GM12878 (cell line): ENCODE measurements at regions not wholly inside any gene's neighbourhood (a gene's known extent, or its start where the extent isn't known, plus 50 kb on each side); places are given as distances from the start of the nearest gene placed in this dataset.

ENCODE experiments used
- ATAC-seq: fragments of 200-7000 bp; cut with Tn5 transposase; 3 replicates; pipeline ENCODE4 v1.9.1; 2020; ENCODE audit warnings: mild to moderate bottlenecking, moderate library complexity
- BruUV-seq: library from RNA; stranded (reverse); fragments of 400-500 nt; replicated peaks from 2 replicates; lab custom pipeline; 2021; lab: Mats Ljungman, UMichigan
- CTCF ChIA-PET: fragments of 300-600 bp; sonication (Branson Sonifier 250); formaldehyde crosslinking; extraction: SDS; loops from one replicate; lab custom pipeline; 2021; ENCODE audit warnings: inconsistent platforms; lab: Yijun Ruan, JAX
- POLR2A ChIA-PET: fragments of 350-600 bp; formaldehyde crosslinking; extraction: SDS; loops from one replicate; lab custom pipeline; 2021; ENCODE audit warnings: inconsistent platforms; lab: Charles Lee
- RAD21 ChIA-PET: fragments of 300-600 bp; sonication (Branson Sonifier 250); formaldehyde crosslinking; loops from one replicate; lab custom pipeline; 2023; ENCODE audit warnings: antibody characterized with exemption; ENCODE audit not compliant: unreplicated experiment; lab: Charles Lee
- SMC1A ChIA-PET: fragments of 300-600 bp; sonication (Branson Sonifier 250); formaldehyde crosslinking; loops from one replicate; lab custom pipeline; 2023; ENCODE audit not compliant: unreplicated experiment, uncharacterized antibody; lab: Charles Lee
- DNase-seq: peaks from one replicate; pipeline ENCODE4 v3.0.0-alpha.2; 2011; ENCODE audit warnings: low read depth, low spot score
- FAIRE-seq: peaks from 3 replicates; lab custom pipeline; 2011; peaks lifted over from hg19 to GRCh38; lab: Jason Lieb, UNC
- H2AFZ ChIP-seq: 2 replicates; pipeline ENCODE4 v1.6.0; 2011; ENCODE audit warnings: low read depth, low read length, control low read depth; ENCODE audit not compliant: control insufficient read depth
- H3K27ac ChIP-seq: 2 replicates; pipeline ENCODE4 v1.5.1; 2011; ENCODE audit warnings: control low read depth; ENCODE audit not compliant: control insufficient read depth, insufficient read depth
- H3K27me3 ChIP-seq, 2 experiments: replicated peaks in 1 of 2; 2 replicates each; pipeline versions ENCODE4 v1.6.0 to v1.6.1; 2011; ENCODE audit warnings: low read length in 1 of 2; ENCODE audit not compliant: control insufficient read depth in 2 of 2, insufficient read depth in 2 of 2
- H3K36me3 ChIP-seq, 2 experiments: 2 replicates each; pipeline ENCODE4 v1.5.1; 2011; ENCODE audit warnings: low read length in 1 of 2; ENCODE audit not compliant: control insufficient read depth in 2 of 2, insufficient read depth in 2 of 2
- H3K4me1 ChIP-seq: 2 replicates; pipeline ENCODE4 v1.6.1; 2011; ENCODE audit warnings: mild to moderate bottlenecking, low read length, moderate library complexity, mixed read lengths; ENCODE audit not compliant: control insufficient read depth, insufficient read depth
- H3K4me2 ChIP-seq: 2 replicates; pipeline ENCODE4 v1.6.0; 2011; ENCODE audit warnings: control low read depth; ENCODE audit not compliant: control insufficient read depth, insufficient read depth
- H3K4me3 ChIP-seq: fragments of 200-600 bp; sonication (generic); 2 replicates; pipeline ENCODE4 v1.5.1; 2016
- H3K79me2 ChIP-seq: 2 replicates; pipeline ENCODE4 v1.6.0; 2011; ENCODE audit warnings: low read length; ENCODE audit not compliant: control insufficient read depth, insufficient read depth
- H3K9ac ChIP-seq: 2 replicates; pipeline ENCODE4 v1.8.0; 2011; ENCODE audit warnings: low read length, control low read depth, mixed read lengths; ENCODE audit not compliant: control insufficient read depth, insufficient read depth
- H3K9me3 ChIP-seq: replicated peaks from 3 replicates; pipeline ENCODE4 v1.5.1; 2011; ENCODE audit warnings: mild to moderate bottlenecking, low read length; ENCODE audit not compliant: control insufficient read depth, insufficient read depth
- H4K20me1 ChIP-seq: 2 replicates; pipeline ENCODE4 v1.6.0; 2011; ENCODE audit not compliant: control insufficient read depth, insufficient read depth
- BACH1 ChIP-seq: fragments of 450-650 bp; IDR thresholded peaks from 2 replicates; pipeline ENCODE4 v1.6.1; 2017; ENCODE audit warnings: mild to moderate bottlenecking, borderline replicate concordance
- BCL11A ChIP-seq: IDR thresholded peaks from 2 replicates; pipeline ENCODE4 v1.6.1; 2011; ENCODE audit warnings: low read depth, low read length
- HCFC1 ChIP-seq: fragments of 150-350 bp; IDR thresholded peaks from 2 replicates; pipeline ENCODE4 v1.6.1; 2014; ENCODE audit warnings: low read length
- IRF3 ChIP-seq: fragments of 450-650 bp; IDR thresholded peaks from 2 replicates; pipeline ENCODE4 v1.6.1; 2014; ENCODE audit warnings: mild to moderate bottlenecking
- JUND ChIP-seq: IDR thresholded peaks from 2 replicates; pipeline ENCODE4 v1.6.1; 2012; ENCODE audit warnings: low read depth, mild to moderate bottlenecking, low read length, improper control_type of control experiment, moderate library complexity
- MYB ChIP-seq: fragments of 150-350 bp; IDR thresholded peaks from 2 replicates; pipeline ENCODE4 v1.6.1; 2014; ENCODE audit warnings: mild to moderate bottlenecking, low read depth, low read length, borderline replicate concordance
- RCOR1 ChIP-seq: conservative IDR thresholded peaks from 2 replicates; pipeline ENCODE4 v1.6.1; 2012; ENCODE audit warnings: low read depth, low read length, improper control_type of control experiment
- SMAD1 ChIP-seq: fragments of 450-650 bp; IDR thresholded peaks from 2 replicates; pipeline ENCODE4 v1.6.1; 2018; ENCODE audit warnings: mild to moderate bottlenecking, low read depth; ENCODE audit not compliant: partially characterized antibody
- YY1 ChIP-seq: IDR thresholded peaks from 2 replicates; pipeline ENCODE4 v1.6.1; 2011; ENCODE audit warnings: low read depth, mild to moderate bottlenecking, low read length
- ZBTB4 ChIP-seq: fragments of 450-650 bp; formaldehyde crosslinking; IDR thresholded peaks from 2 replicates; pipeline ENCODE4 v1.4.0; 2022; ENCODE audit warnings: mild to moderate bottlenecking, moderate library complexity
- ZBTB40 ChIP-seq: fragments of 450-650 bp; IDR thresholded peaks from 2 replicates; pipeline ENCODE4 v1.6.1; 2016; ENCODE audit warnings: mild to moderate bottlenecking, moderate library complexity, borderline replicate concordance
- WGBS: methylation state at CpG from one replicate; pipeline ENCODE4 v1.1.6; 2016; ENCODE audit warnings: low lambda C conversion rate; ENCODE audit not compliant: insufficient replicate concordance, insufficient coverage; ENCODE audit errors: missing lambda C conversion rate; 5-methylcytosine and 5-hydroxymethylcytosine counted together
- in situ Hi-C: fragments of 300-500 bp; cut with MboI; formaldehyde crosslinking; loops from 9 replicates; pipeline ENCODE4 v1.14.3; 2018; ENCODE audit warnings: mixed read lengths
- intact Hi-C: fragments of 100-400 bp; cut with micrococcal nuclease; formaldehyde crosslinking; loops from one replicate; pipeline ENCODE4 v1.14.2; 2022; ENCODE audit not compliant: unreplicated experiment

GRCh38 chr11:101397979-101398378, 185.8 kb downstream of the TRPC6 start (continued):
- TF ChIP-seq ZBTB4 (CRISPR knock-in tag) = no peak
- no peak for TF ChIP-seq IRF3
- no peak for TF ChIP-seq YY1
- TF ChIP-seq BCL11A = no peak

GRCh38 chr11:101390539-101390938, 193.3 kb downstream of the TRPC6 start:
- no peaks in the 10 kb centered on the region for H3K9me3 ChIP-seq
- H3K27me3 ChIP-seq = no peaks in the 10 kb centered on the region
- in situ Hi-C loops = no loop called here
- FAIRE-seq = no peak
- CTCF ChIA-PET = no interaction called here
- H2AFZ ChIP-seq = no peak overlapping the region
- H3K4me1 ChIP-seq = no peaks in the 10 kb centered on the region
- no TSS peak for BruUV-seq
- H3K79me2 ChIP-seq = no peaks in the 10 kb centered on the region
- H3K27ac ChIP-seq = no peak overlapping the region
- RAD21 ChIA-PET = no interaction called here
- no peak overlapping the region for H3K9ac ChIP-seq
- TF ChIP-seq RCOR1 (no peak), JUND (no peak), ZBTB40 (no peak), HCFC1 (no peak), SMAD1 (no peak), MYB (no peak), BACH1 (no peak)
- TF ChIP-seq, all 136 proteins: peak for 0
- WGBS = 0% methylated on average over 1 of the region's 1 CpG
- SMC1A ChIA-PET = no interaction called here
- Histone ChIP-seq H3K36me3 (no peaks in the 10 kb centered on the region), H3K4me2 (no peak overlapping the region), H3K4me3 (no peak overlapping the region), H4K20me1 (no peaks in the 10 kb centered on the region)
- POLR2A ChIA-PET = no interaction called here
- DNase-seq = no peak
- no peak for ATAC-seq
- intact Hi-C loops = no loop called here
